ENCODE measurements at regions not wholly inside any gene's neighbourhood (a gene's known extent, or its start where the extent isn't known, plus 50 kb on each side); places are given as distances from the start of the nearest gene placed in this dataset.

- H3K27ac ChIP-seq (ENCODE audit: low read depth, low read length, poor library complexity, severe bottlenecking) = no peak overlapping the region
- POLR2A ChIA-PET = no interaction called here
- no peaks in the 10 kb centered on the region for H4K20me1 ChIP-seq (ENCODE audit: insufficient read depth, low read length)
- no peak overlapping the region for H3K4me2 ChIP-seq (ENCODE audit: low read length)
- H3K9me3 ChIP-seq (ENCODE audit: low read length) = no peaks in the 10 kb centered on the region
- no peak for DNase-seq (ENCODE audit: low spot score)
- no peak for TF ChIP-seq EZH2phosphoT487 (IDR thresholded peaks at IDR 0.05; ENCODE audit: borderline replicate concordance, low read depth, low read length)
- H3K36me3 ChIP-seq (ENCODE audit: insufficient read depth, low read length) = no peaks in the 10 kb centered on the region
- H3K79me2 ChIP-seq (ENCODE audit: insufficient read depth, low read depth, low read length) = no peaks in the 10 kb centered on the region
- H3K4me3 ChIP-seq (ENCODE audit: low read depth, low read length, poor library complexity, severe bottlenecking) = no peak overlapping the region
- CTCF ChIA-PET (ENCODE audit: unreplicated experiment) = interaction anchor here (1.0 kb wide), 1 partner anchor 8 kb away, joined by 3 read pairs; no protein-coding TSS in a partner anchor
- intact Hi-C loops (cut with micrococcal nuclease; ENCODE audit: unreplicated experiment) = no loop called here
- no peak overlapping the region for H2AFZ ChIP-seq (ENCODE audit: low read length)
- H3K9me2 ChIP-seq (ENCODE audit: insufficient read depth, low read length) = no peaks in the 10 kb centered on the region
- no peaks in the 10 kb centered on the region for H3K4me1 ChIP-seq (ENCODE audit: insufficient read depth, low read length, poor library complexity, severe bottlenecking)
- no TSS peak for BruUV-seq (replicated peaks)
Observed at GRCh38 chr14:94998110-94998509, 159.2 kb downstream of the DICER1 start.

DNA sequence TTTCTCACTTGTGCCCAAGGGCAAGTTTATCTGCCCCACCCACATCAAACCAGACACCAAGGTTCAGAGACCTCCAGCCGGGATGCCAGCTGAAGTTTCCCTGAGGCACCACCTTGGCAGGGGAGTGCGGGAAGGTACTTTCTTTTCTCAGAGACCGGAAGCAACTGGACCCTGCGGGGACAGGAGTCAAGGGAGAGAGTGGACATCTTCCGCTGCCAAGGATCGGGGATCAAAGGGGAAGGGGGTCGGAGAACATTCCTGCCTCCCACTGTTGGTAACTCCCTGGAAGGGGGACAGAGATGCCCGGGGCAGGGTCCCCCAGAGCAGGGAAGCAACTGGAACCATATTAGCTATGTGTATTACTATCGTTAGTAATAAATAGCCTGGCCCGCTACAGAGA, 161.8 kb downstream of the DICER1 start:
- BruUV-seq (replicated peaks) = no TSS peak
- H3K4me1 ChIP-seq (ENCODE audit: insufficient read depth, low read length, poor library complexity, severe bottlenecking) = no peaks in the 10 kb centered on the region
- CTCF ChIA-PET (ENCODE audit: unreplicated experiment) = interaction anchor here (0.6 kb wide), 1 partner anchor 18 kb away, joined by 3 read pairs; no protein-coding TSS in a partner anchor
- DNase-seq (ENCODE audit: low spot score) = no peak
- H3K4me3 ChIP-seq (ENCODE audit: low read depth, low read length, poor library complexity, severe bottlenecking) = no peak overlapping the region
- no peak for TF ChIP-seq CTCF (conservative IDR thresholded peaks at IDR 0.05; ENCODE audit: low read length)
- no peak for TF ChIP-seq EZH2phosphoT487 (IDR thresholded peaks at IDR 0.05; ENCODE audit: borderline replicate concordance, low read depth, low read length)
- H3K27ac ChIP-seq (ENCODE audit: low read depth, low read length, poor library complexity, severe bottlenecking) = no peak overlapping the region
- H3K9me3 ChIP-seq (ENCODE audit: low read length) = no peaks in the 10 kb centered on the region
- intact Hi-C loops (cut with micrococcal nuclease; ENCODE audit: unreplicated experiment) = no loop called here
- no peaks in the 10 kb centered on the region for H4K20me1 ChIP-seq (ENCODE audit: insufficient read depth, low read length)
- no peaks in the 10 kb centered on the region for H3K36me3 ChIP-seq (ENCODE audit: insufficient read depth, low read length)
- no peaks in the 10 kb centered on the region for H3K79me2 ChIP-seq (ENCODE audit: insufficient read depth, low read depth, low read length)
- no peaks in the 10 kb centered on the region for H3K9me2 ChIP-seq (ENCODE audit: insufficient read depth, low read length)
- no peak overlapping the region for H3K4me2 ChIP-seq (ENCODE audit: low read length)
- POLR2A ChIA-PET = interaction anchor here (0.6 kb wide), 1 partner anchor 944 kb away, joined by 3 read pairs; no protein-coding TSS in a partner anchor
- no peak overlapping the region for H2AFZ ChIP-seq (ENCODE audit: low read length)

- Histone ChIP-seq H3K36me3 (ENCODE audit: insufficient read depth, low read length) (no peaks in the 10 kb centered on the region), H3K4me1 (ENCODE audit: insufficient read depth, low read length, poor library complexity, severe bottlenecking) (no peaks in the 10 kb centered on the region), H3K79me2 (ENCODE audit: insufficient read depth, low read depth, low read length) (no peaks in the 10 kb centered on the region), H3K4me2 (ENCODE audit: low read length) (no peak overlapping the region), H3K27ac (ENCODE audit: low read depth, low read length, poor library complexity, severe bottlenecking) (no peak overlapping the region), H3K4me3 (ENCODE audit: low read depth, low read length, poor library complexity, severe bottlenecking) (no peak overlapping the region), H3K9me2 (ENCODE audit: insufficient read depth, low read length) (no peaks in the 10 kb centered on the region), H4K20me1 (ENCODE audit: insufficient read depth, low read length) (no peaks in the 10 kb centered on the region), H2AFZ (ENCODE audit: low read length) (no peak overlapping the region), H3K9me3 (ENCODE audit: low read length) (no peaks in the 10 kb centered on the region)
- intact Hi-C loops (cut with micrococcal nuclease; ENCODE audit: unreplicated experiment) = no loop called here
- TF ChIP-seq EZH2phosphoT487 (IDR thresholded peaks at IDR 0.05; ENCODE audit: borderline replicate concordance, low read depth, low read length) (no peak), CTCF (conservative IDR thresholded peaks at IDR 0.05; ENCODE audit: low read length) (no peak)
- no TSS peak for BruUV-seq (replicated peaks)
- CTCF ChIA-PET (ENCODE audit: unreplicated experiment) = no interaction called here
- POLR2A ChIA-PET = no interaction called here
- DNase-seq (ENCODE audit: low spot score) = no peak
Observed at GRCh38 chr14:94994245-94994644, 163.1 kb downstream of the DICER1 start.

Measured in OCI-LY7 (cell line).